ENCODE measurements at regions not wholly inside any gene's neighbourhood (a gene's known extent, or its start where the extent isn't known, plus 50 kb on each side); places are given as distances from the start of the nearest gene placed in this dataset.

- Histone ChIP-seq H3K4me3 (ENCODE audit: insufficient read depth, low read length) (no peak overlapping the region), H3K27ac (ENCODE audit: low read depth, low read length) (no peak overlapping the region), H3K4me2 (ENCODE audit: insufficient read depth, low read length) (no peak overlapping the region), H4K20me1 (ENCODE audit: insufficient read depth, low read length) (no peaks in the 10 kb centered on the region), H3K4me1 (ENCODE audit: insufficient read depth, low read length) (peaks cover 19% of the 10 kb centered on the region), H2AFZ (ENCODE audit: low read length) (no peak overlapping the region), H3K36me3 (ENCODE audit: insufficient read depth, low read length) (no peaks in the 10 kb centered on the region), H3K27me3 (ENCODE audit: insufficient read depth, low read length) (no peaks in the 10 kb centered on the region), H3K9me3 (ENCODE audit: low read depth, low read length) (no peaks in the 10 kb centered on the region), H3K79me2 (ENCODE audit: insufficient read depth, low read length) (no peaks in the 10 kb centered on the region)
- TF ChIP-seq CTCF (IDR thresholded peaks at IDR 0.05; ENCODE audit: extremely low read depth, low read depth, low read length): no peak
- DNase-seq (ENCODE audit: insufficient read length, low spot score, missing footprints): no peak
These were observed 183.4 kb downstream of the PLPPR4 start for GRCh38 chr1:99447721-99448120.

DNA sequence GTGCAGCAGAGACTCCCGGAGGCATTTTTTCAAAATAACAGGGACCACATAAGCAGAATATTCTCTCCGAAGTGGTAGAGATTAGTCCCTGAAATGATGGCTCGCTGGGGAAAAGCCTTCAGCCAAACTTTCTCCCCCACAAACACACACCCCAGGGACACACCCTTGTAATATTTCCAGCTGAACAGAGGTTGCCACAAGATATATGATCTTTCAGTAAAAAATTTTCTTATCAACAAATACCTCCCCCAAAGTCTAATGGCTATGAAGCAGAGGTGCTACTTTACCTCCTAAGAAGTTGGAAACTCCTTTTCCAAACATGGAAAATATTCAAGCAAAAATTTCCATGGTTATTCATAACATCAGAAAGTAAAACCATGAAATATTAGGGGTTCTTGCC is 190.2 kb upstream of the PALMD start:
- no peak for DNase-seq (ENCODE audit: insufficient read length, low spot score, missing footprints)
- H3K79me2 ChIP-seq (ENCODE audit: insufficient read depth, low read length): no peaks in the 10 kb centered on the region
- H3K4me2 ChIP-seq (ENCODE audit: insufficient read depth, low read length): no peak overlapping the region
- H3K4me1 ChIP-seq (ENCODE audit: insufficient read depth, low read length): peaks cover 17% of the 10 kb centered on the region
- no peak overlapping the region for H3K4me3 ChIP-seq (ENCODE audit: insufficient read depth, low read length)
- no peaks in the 10 kb centered on the region for H4K20me1 ChIP-seq (ENCODE audit: insufficient read depth, low read length)
- H3K36me3 ChIP-seq (ENCODE audit: insufficient read depth, low read length): no peaks in the 10 kb centered on the region
- no peak overlapping the region for H2AFZ ChIP-seq (ENCODE audit: low read length)
- H3K27me3 ChIP-seq (ENCODE audit: insufficient read depth, low read length): no peaks in the 10 kb centered on the region
- H3K9me3 ChIP-seq (ENCODE audit: low read depth, low read length): no peaks in the 10 kb centered on the region
- H3K27ac ChIP-seq (ENCODE audit: low read depth, low read length): no peak overlapping the region
- no peak for TF ChIP-seq CTCF (IDR thresholded peaks at IDR 0.05; ENCODE audit: extremely low read depth, low read depth, low read length)

- H3K9me3 ChIP-seq (ENCODE audit: low read depth, low read length): no peaks in the 10 kb centered on the region
- H3K4me3 ChIP-seq (ENCODE audit: insufficient read depth, low read length): no peak overlapping the region
- H3K4me2 ChIP-seq (ENCODE audit: insufficient read depth, low read length): peak overlapping the region; percentile 33
- peak overlapping the region; percentile 94 for H3K27ac ChIP-seq (ENCODE audit: low read depth, low read length)
- no peak for TF ChIP-seq CTCF (IDR thresholded peaks at IDR 0.05; ENCODE audit: extremely low read depth, low read depth, low read length)
- no peaks in the 10 kb centered on the region for H3K36me3 ChIP-seq (ENCODE audit: insufficient read depth, low read length)
- H4K20me1 ChIP-seq (ENCODE audit: insufficient read depth, low read length): no peaks in the 10 kb centered on the region
- H3K79me2 ChIP-seq (ENCODE audit: insufficient read depth, low read length): no peaks in the 10 kb centered on the region
- peak overlapping the region; percentile 6 for H2AFZ ChIP-seq (ENCODE audit: low read length)
- peaks cover 17% of the 10 kb centered on the region for H3K4me1 ChIP-seq (ENCODE audit: insufficient read depth, low read length)
- DNase-seq (ENCODE audit: insufficient read length, low spot score, missing footprints): peak; percentile 38
- H3K27me3 ChIP-seq (ENCODE audit: insufficient read depth, low read length): no peaks in the 10 kb centered on the region
These were observed 189.4 kb upstream of the PALMD start for GRCh38 chr1:99456536-99456935.

DNA sequence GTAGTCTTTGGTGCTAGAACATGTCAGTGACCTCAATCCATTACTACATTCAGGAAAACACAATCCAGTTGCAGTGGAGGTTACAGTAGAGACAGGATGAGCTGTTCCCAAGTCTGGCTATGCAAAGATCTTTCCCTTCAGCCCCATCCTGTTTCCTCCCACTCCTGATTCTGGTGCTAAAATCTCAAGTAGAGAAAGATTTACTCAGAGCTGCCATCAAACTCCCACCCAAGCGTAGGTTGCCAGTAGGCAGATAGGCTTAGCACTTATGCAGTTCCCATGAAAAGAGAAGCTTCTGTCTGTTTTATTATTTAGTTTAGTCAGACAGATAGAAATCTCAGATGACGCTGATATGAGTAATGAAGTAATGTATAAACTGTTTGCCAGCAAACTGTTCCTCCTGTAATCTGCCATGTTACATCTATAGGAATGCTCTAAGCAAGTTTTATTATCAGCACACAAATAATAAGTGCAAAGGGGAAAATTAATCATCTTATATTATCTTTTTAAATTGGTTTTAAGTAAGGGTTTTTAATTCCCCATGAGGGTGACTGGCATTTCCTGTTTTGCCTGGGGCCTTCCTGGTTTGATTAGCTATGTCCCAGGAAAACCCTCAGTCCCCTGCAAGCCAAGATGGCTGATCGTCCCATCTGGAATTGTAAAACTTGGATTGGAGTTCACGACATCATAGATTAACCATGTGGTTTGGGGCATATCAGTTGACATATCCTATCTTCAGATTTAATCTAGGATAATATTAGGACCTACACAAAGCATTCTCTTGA is 188.3 kb upstream of the PALMD start:
- Histone ChIP-seq H3K4me3 (ENCODE audit: insufficient read depth, low read length) (no peak overlapping the region), H3K4me1 (ENCODE audit: insufficient read depth, low read length) (peaks cover 17% of the 10 kb centered on the region), H3K9me3 (ENCODE audit: low read depth, low read length) (no peaks in the 10 kb centered on the region), H3K27me3 (ENCODE audit: insufficient read depth, low read length) (no peaks in the 10 kb centered on the region), H3K79me2 (ENCODE audit: insufficient read depth, low read length) (no peaks in the 10 kb centered on the region), H3K36me3 (ENCODE audit: insufficient read depth, low read length) (no peaks in the 10 kb centered on the region), H3K4me2 (ENCODE audit: insufficient read depth, low read length) (peak overlapping the region; percentile 33), H4K20me1 (ENCODE audit: insufficient read depth, low read length) (no peaks in the 10 kb centered on the region), H2AFZ (ENCODE audit: low read length) (peak overlapping the region; percentile 12), H3K27ac (ENCODE audit: low read depth, low read length) (peak overlapping the region; percentile 94)
- TF ChIP-seq CTCF (IDR thresholded peaks at IDR 0.05; ENCODE audit: extremely low read depth, low read depth, low read length): no peak
- peak; percentile 64 for DNase-seq (ENCODE audit: insufficient read length, low spot score, missing footprints)
